Effector memory CD8-positive, alpha-beta T cell (primary cell): ENCODE measurements at regions not wholly inside any gene's neighbourhood (a gene's known extent, or its start where the extent isn't known, plus 50 kb on each side); places are given as distances from the start of the nearest gene placed in this dataset.
"Not testable (repeated sequence)": the region's sequence is repeated elsewhere in the genome, so short reads cannot be mapped to it uniquely, and the experiment has no call there.

Experiments used
- ATAC-seq: fragments of 150-1000 bp; cut with Tn5 transposase; replicated peaks from 2 replicates; pipeline ENCODE4 v1.10.0; 2021; ENCODE audit warnings: mild to moderate bottlenecking, moderate library complexity
- DNase-seq, 3 experiments: peaks; one replicate each; pipeline ENCODE4 v3.0.0; 2021
- H3K27ac Mint-ChIP-seq, 2 donors: one replicate each; pipeline ENCODE4 v1.8.0; 2022; ENCODE audit warnings: mild to moderate bottlenecking in 2 of 2, mixed read lengths in 2 of 2, moderate library complexity in 2 of 2
- H3K27me3 Mint-ChIP-seq, 2 donors: one replicate each; pipeline ENCODE4 v1.8.0; 2022; ENCODE audit warnings: mixed read lengths in 2 of 2
- H3K36me3 Mint-ChIP-seq: one replicate; pipeline ENCODE4 v1.8.0; 2022; ENCODE audit warnings: mild to moderate bottlenecking, moderate library complexity, mixed read lengths; ENCODE audit not compliant: insufficient read depth
- H3K4me1 Mint-ChIP-seq, 2 donors: one replicate each; pipeline ENCODE4 v1.8.0; 2022; ENCODE audit warnings: low read depth in 2 of 2, mixed read lengths in 2 of 2
- H3K4me3 Mint-ChIP-seq, 2 donors: one replicate each; pipeline ENCODE4 v1.8.0; 2022; ENCODE audit warnings: mild to moderate bottlenecking in 2 of 2, mixed read lengths in 2 of 2, moderate library complexity in 2 of 2
- H3K9me3 Mint-ChIP-seq, 2 donors: one replicate each; pipeline ENCODE4 v1.8.0; 2022; ENCODE audit warnings: mixed read lengths in 2 of 2

GRCh38 chr11:38163526-38163925 is 1565.5 kb upstream of the RAG2 start:
- no peaks in the 10 kb centered on the region for H3K27me3 Mint-ChIP-seq
- no peaks in the 10 kb centered on the region for H3K4me1 Mint-ChIP-seq
- ATAC-seq (no peak), DNase-seq (no peak)
- H3K4me3 Mint-ChIP-seq, result no peak overlapping the region
- H3K36me3 Mint-ChIP-seq, result no peaks in the 10 kb centered on the region
- H3K27ac Mint-ChIP-seq, result no peak overlapping the region
- peaks cover 3 to 21% of the 10 kb centered on the region in 2 donors for H3K9me3 Mint-ChIP-seq

- H3K27me3 Mint-ChIP-seq, result no peaks in the 10 kb centered on the region
Observed at GRCh38 chr11:38160433-38160832, 1562.4 kb upstream of the RAG2 start.

GRCh38 chr11:38159038-38159437 is 1561.0 kb upstream of the RAG2 start:
- ATAC-seq (no peak), DNase-seq (no peak)
- Mint-ChIP-seq H3K4me1 (no peaks in the 10 kb centered on the region), H3K9me3 (peaks cover 8 to 23% of the 10 kb centered on the region in 2 donors), H3K27me3 (no peaks in the 10 kb centered on the region), H3K4me3 (no peak overlapping the region), H3K27ac (no peak overlapping the region), H3K36me3 (no peaks in the 10 kb centered on the region)

More at GRCh38 chr11:38160433-38160832, 1562.4 kb upstream of the RAG2 start:
- no peaks in the 10 kb centered on the region for H3K4me1 Mint-ChIP-seq
- no peaks in the 10 kb centered on the region for H3K36me3 Mint-ChIP-seq
- no peak overlapping the region for H3K4me3 Mint-ChIP-seq
- ATAC-seq (no peak), DNase-seq (no peak)
- H3K9me3 Mint-ChIP-seq, result peaks cover 8 to 23% of the 10 kb centered on the region in 2 donors
- H3K27ac Mint-ChIP-seq, result no peak overlapping the region

GRCh38 chr11:38156495-38157146 is 1558.6 kb upstream of the RAG2 start:
- no peak for DNase-seq
- Mint-ChIP-seq H3K36me3 (no peaks in the 10 kb centered on the region), H3K4me1 (no peaks in the 10 kb centered on the region), H3K27me3 (no peaks in the 10 kb centered on the region), H3K9me3 (peaks cover 7 to 36% of the 10 kb centered on the region in 2 donors), H3K27ac (no peak overlapping the region), H3K4me3 (no peak overlapping the region)
- ATAC-seq, result no peak

GRCh38 chr11:38155856-38156255 is 1557.8 kb upstream of the RAG2 start:
- peaks cover 7 to 36% of the 10 kb centered on the region in 2 donors for H3K9me3 Mint-ChIP-seq
- DNase-seq, result no peak
- no peaks in the 10 kb centered on the region for H3K4me1 Mint-ChIP-seq
- no peak overlapping the region for H3K4me3 Mint-ChIP-seq
- no peak for ATAC-seq
- H3K27ac Mint-ChIP-seq, result no peak overlapping the region
- no peaks in the 10 kb centered on the region for H3K27me3 Mint-ChIP-seq
- H3K36me3 Mint-ChIP-seq, result no peaks in the 10 kb centered on the region

- H3K4me3 Mint-ChIP-seq, result no peak overlapping the region
- no peaks in the 10 kb centered on the region for H3K4me1 Mint-ChIP-seq
- no peak overlapping the region for H3K27ac Mint-ChIP-seq
- no peaks in the 10 kb centered on the region for H3K36me3 Mint-ChIP-seq
- ATAC-seq (no peak), DNase-seq (no peak)
- H3K9me3 Mint-ChIP-seq, result peaks cover 9 to 29% of the 10 kb centered on the region in 2 donors
- no peaks in the 10 kb centered on the region for H3K27me3 Mint-ChIP-seq
Observed at GRCh38 chr11:38153985-38154384, 1555.9 kb upstream of the RAG2 start.

GRCh38 chr11:38143852-38144251 is 1545.8 kb upstream of the RAG2 start:
- no peak for ATAC-seq
- H3K9me3 Mint-ChIP-seq, result peaks cover 0 to 10% of the 10 kb centered on the region in 2 donors

GRCh38 chr11:38138972-38139371 is 1540.9 kb upstream of the RAG2 start:
- H3K27me3 Mint-ChIP-seq, result no peaks in the 10 kb centered on the region
- peaks cover 8 to 14% of the 10 kb centered on the region in 2 donors for H3K9me3 Mint-ChIP-seq
- no peak overlapping the region for H3K4me3 Mint-ChIP-seq
- H3K4me1 Mint-ChIP-seq, result no peaks in the 10 kb centered on the region
- no peaks in the 10 kb centered on the region for H3K36me3 Mint-ChIP-seq
- no peak for ATAC-seq
- no peak overlapping the region for H3K27ac Mint-ChIP-seq
- no peak for DNase-seq

More at GRCh38 chr11:38143852-38144251, 1545.8 kb upstream of the RAG2 start:
- H3K4me1 Mint-ChIP-seq, result no peaks in the 10 kb centered on the region
- H3K27me3 Mint-ChIP-seq, result no peaks in the 10 kb centered on the region
- DNase-seq, result no peak
- H3K27ac Mint-ChIP-seq, result no peak overlapping the region
- H3K4me3 Mint-ChIP-seq, result no peak overlapping the region
- H3K36me3 Mint-ChIP-seq, result no peaks in the 10 kb centered on the region

GRCh38 chr11:38136887-38137286 is 1538.9 kb upstream of the RAG2 start:
- no peaks in the 10 kb centered on the region for H3K36me3 Mint-ChIP-seq
- no peaks in the 10 kb centered on the region for H3K4me1 Mint-ChIP-seq
- H3K27me3 Mint-ChIP-seq, result no peaks in the 10 kb centered on the region

GRCh38 chr11:38131535-38131934 is 1533.5 kb upstream of the RAG2 start:
- no peaks in the 10 kb centered on the region for H3K27me3 Mint-ChIP-seq
- ATAC-seq, result no peak
- no peaks in the 10 kb centered on the region for H3K4me1 Mint-ChIP-seq
- no peaks in the 10 kb centered on the region for H3K36me3 Mint-ChIP-seq
- H3K9me3 Mint-ChIP-seq, result peaks cover 5 to 6% of the 10 kb centered on the region in 2 donors
- no peak overlapping the region for H3K4me3 Mint-ChIP-seq
- H3K27ac Mint-ChIP-seq, result no peak overlapping the region
- DNase-seq, result no peak

More at GRCh38 chr11:38136887-38137286, 1538.9 kb upstream of the RAG2 start:
- ATAC-seq (no peak), DNase-seq (no peak)
- Mint-ChIP-seq H3K9me3 (peaks cover 8 to 14% of the 10 kb centered on the region in 2 donors), H3K4me3 (no peak overlapping the region), H3K27ac (no peak overlapping the region)

GRCh38 chr11:38130976-38131375 is 1532.9 kb upstream of the RAG2 start:
- Mint-ChIP-seq H3K36me3 (no peaks in the 10 kb centered on the region), H3K9me3 (peaks cover 5 to 6% of the 10 kb centered on the region in 2 donors), H3K4me1 (no peaks in the 10 kb centered on the region), H3K27ac (no peak overlapping the region), H3K4me3 (no peak overlapping the region), H3K27me3 (no peaks in the 10 kb centered on the region)
- ATAC-seq, result no peak
- DNase-seq, result no peak

GRCh38 chr11:38130514-38130913 is 1532.5 kb upstream of the RAG2 start:
- Mint-ChIP-seq H3K4me1 (no peaks in the 10 kb centered on the region), H3K4me3 (no peak overlapping the region), H3K27ac (no peak overlapping the region), H3K9me3 (peaks cover 5 to 6% of the 10 kb centered on the region in 2 donors), H3K36me3 (no peaks in the 10 kb centered on the region), H3K27me3 (no peaks in the 10 kb centered on the region)
- no peak for DNase-seq
- no peak for ATAC-seq

GRCh38 chr11:38123673-38124072 is 1525.6 kb upstream of the RAG2 start:
- no peaks in the 10 kb centered on the region for H3K27me3 Mint-ChIP-seq
- no peak overlapping the region for H3K27ac Mint-ChIP-seq
- no peak overlapping the region for H3K4me3 Mint-ChIP-seq
- H3K36me3 Mint-ChIP-seq, result no peaks in the 10 kb centered on the region
- ATAC-seq, result no peak
- no peaks in the 10 kb centered on the region for H3K4me1 Mint-ChIP-seq
- DNase-seq, result no peak
- H3K9me3 Mint-ChIP-seq, result peaks cover 13 to 25% of the 10 kb centered on the region in 2 donors

GRCh38 chr11:38116616-38117015 is 1518.6 kb upstream of the RAG2 start:
- not testable (repeated sequence) for H3K4me3 Mint-ChIP-seq, DNase-seq, ATAC-seq, H3K27ac Mint-ChIP-seq, H3K27me3 Mint-ChIP-seq, H3K36me3 Mint-ChIP-seq, H3K4me1 Mint-ChIP-seq
- peaks cover 10 to 14% of the 10 kb centered on the region in 2 donors for H3K9me3 Mint-ChIP-seq
